Umbilical cord (tissue), 1 donor: ENCODE measurements at regions not wholly inside any gene's neighbourhood (a gene's known extent, or its start where the extent isn't known, plus 50 kb on each side); places are given as distances from the start of the nearest gene placed in this dataset.
A peak's percentile ranks its signal among the peaks of the same experiment; 100 is the strongest.
"Not testable (repeated sequence)": the region's sequence is repeated elsewhere in the genome, so short reads cannot be mapped to it uniquely, and the experiment has no call there.

Experiments used
- DNase-seq: peaks from one replicate; pipeline ENCODE4 v3.0.0-alpha.2; 2015; ENCODE audit warnings: low spot score

DNA sequence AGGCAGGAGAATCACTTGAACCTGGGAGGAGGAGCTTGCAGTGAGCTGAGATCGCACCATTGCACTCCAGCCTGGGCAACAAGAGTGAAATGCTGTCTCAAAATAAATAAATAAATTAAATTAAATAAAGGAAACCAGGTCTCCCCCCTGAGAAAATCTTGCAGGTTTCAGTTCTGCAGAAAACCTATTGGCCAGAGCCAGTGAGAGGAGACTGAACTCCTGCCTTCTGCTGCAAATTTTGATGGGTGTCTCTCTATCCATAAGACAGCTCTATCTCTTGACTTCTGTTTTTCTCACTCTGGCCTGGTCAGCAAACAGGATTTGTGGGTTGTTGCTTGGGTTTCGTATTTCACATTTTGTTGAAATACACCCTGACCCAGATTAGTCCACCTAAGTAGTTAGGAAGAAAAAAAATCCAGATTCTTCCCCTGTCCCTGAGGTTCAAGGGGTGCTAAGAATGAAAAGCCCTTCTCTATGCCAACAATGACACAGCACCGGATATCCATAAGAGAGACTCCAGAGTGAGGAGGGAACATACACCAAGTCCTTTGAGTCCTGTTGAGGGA, 86.7 kb upstream of the MAP4K4 start:
- no peak for DNase-seq

DNA sequence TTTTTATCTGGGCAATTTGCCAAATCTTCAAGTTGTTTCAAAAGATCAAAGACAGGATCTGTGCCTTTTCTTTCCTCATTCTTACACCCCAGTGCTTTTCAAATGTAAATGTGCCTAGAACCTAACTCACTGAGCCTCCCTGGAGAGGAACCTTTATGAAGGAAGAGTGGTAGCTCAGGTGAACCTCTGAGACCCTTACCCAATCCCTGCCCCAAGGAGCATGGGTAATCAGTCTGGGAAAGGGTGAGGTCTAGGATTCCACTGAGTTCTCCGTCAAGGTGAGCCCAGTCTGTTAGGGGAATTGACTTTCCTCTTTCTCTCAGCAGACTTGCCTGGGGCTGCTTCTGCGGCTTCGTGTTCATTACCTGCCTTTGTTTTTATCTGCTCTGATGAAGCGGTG, 88.1 kb upstream of the MAP4K4 start:
- DNase-seq: no peak

DNA sequence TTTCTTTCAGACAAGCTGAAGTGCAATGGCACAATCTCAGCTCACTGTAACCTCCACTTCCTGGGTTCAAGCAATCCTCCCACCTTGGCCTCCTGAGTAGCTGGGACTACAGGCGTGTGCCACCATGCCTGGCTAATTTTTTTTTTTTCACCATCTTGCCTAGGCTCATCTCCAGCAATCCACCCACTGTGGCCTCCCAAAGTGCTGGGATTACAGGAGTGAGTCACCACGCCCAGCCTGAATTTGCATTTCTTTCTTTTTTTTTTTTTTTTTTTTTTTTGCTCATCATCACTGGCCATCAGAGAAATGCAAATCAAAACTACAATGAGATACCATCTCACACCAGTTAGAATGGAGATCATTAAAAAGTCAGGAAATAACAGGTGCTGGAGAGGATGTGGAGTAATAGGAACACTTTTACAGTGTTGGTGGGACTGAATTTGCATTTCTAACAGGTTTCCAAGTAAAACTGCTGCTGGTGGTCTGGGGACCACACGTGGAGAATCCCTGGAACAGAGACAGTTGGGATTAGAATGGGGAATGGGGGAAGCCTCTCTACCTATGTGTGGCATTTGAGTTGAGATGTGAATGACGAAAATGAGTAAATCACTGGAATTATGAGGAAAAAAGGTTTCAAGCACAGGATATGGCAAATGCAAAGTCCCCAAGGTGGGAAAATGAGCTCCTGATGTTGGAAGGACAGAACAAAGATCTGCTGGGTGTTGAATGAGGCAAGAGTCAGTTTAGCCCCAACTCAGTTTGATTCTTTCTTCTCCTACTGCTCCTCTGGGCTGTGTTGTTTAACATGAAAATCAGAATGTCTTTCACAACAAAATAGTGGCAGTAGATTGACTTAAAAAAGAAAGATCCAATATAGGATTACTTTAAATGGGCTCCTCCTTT, 88.8 kb upstream of the MAP4K4 start:
- no peak for DNase-seq

DNA sequence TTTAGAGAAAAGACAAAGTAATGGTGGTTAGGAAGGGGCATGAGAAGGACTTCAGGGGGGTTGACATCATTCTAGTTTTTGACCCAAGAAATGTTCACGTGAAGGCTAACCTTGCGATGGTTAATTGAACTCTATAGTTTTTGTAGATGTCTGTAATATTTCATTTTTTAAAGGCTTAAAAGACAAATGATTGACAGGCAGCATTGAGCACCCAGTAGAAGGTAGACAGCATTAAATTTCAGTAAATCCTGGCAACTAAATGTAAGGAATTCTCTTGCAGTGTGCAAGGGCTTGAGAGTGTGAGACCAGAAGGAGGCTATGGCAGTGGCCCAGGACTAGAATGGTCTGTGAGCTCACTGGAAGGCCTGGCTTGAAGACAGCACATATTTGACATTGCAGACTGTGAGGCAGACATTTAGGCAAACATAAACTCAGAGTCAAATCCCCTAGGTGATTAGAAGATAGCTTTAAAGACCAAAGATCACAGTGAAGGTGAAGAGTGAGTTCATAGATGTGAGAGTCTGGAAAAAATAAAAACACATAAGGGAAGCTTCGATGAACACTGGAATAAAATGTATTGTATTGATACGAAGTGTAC, 100.1 kb upstream of the MAP4K4 start:
- peak; percentile 73 for DNase-seq

DNA sequence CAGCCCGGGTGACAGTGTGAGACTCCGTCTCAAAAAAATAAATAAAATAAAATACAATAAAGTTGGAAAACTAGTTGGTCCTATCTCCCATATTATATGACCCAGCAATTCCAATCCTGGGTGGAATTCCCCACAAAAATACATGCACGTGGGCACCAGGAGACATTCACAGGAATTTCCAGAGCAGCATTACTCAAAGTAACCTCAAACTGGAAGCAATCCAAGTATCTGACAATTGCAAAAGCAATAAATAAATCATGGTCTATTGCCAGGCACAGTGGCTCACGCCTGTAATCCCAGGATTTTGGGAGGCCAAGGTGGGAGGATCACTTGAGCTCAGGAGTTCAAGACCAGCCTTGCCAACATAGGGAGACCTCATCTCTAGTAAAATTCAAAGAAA, 101.2 kb upstream of the MAP4K4 start:
- DNase-seq: no peak

DNA sequence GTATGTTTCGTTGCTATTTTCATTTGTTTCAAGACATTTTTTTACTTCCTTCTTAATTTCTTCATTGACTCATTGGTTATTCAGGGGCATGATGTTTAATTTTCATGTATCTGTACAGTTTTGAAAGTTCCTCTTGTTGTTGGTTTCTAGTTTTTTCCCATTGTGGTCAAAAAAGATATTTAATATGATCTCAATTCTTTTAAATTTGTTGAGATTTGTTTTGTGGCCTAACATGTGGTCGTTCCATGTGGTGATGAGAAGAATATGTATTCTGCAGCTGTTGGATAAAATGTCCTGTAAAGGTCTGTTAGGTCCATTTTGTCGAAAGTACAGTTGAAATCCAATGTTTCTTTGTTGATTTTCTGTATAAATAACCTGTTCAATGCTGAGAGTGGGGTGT, 110.3 kb upstream of the MAP4K4 start:
- no peak for DNase-seq

DNA sequence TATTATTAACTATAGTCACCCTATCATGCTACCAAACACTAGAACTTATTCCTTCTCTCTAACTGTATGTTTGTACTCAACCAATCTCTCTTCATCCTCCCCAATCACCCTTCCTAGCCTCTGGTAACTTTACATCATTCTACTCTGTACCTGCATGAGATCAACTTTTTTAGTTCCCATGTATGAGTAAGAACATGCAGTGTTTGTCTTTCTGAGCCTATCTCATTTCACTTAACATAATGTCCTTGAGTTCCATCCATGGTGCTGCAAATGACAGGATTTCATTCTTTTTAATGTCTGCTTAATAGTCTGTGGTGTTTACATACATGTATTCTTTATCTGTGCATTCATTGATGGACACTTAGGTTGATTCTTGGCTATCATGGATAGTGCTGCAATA, 108.9 kb upstream of the RFX8 start:
- DNase-seq: no peak

DNA sequence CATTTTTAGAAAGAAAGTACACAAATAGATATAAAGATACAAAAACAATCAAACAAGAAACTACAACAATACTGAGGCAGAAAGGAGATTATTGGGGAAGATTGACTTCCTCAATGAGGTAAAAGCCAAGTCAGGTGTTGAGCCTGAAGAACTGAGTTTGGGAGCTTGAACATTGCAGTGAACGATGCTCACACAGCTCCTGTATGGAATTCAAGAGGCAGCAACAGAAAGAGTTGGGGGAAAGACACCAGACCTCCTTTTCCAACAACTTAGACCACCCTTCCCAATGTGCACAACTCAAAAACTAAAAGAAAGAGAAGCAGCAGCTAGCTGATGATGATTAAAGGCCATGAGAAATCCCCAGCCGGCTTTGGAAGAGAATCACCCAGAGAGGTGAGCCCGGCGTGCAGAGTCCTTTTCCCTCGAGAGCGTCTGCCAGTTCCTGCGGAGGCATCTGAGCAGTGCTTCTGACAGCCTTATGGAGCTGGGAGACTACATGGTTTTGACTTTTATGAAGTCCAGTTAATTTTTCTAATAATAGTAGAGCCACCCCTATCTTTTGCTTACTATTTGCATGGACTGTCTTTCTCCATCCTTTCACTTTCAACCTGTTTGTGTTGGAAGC, 106.9 kb upstream of the RFX8 start:
- no peak for DNase-seq

DNA sequence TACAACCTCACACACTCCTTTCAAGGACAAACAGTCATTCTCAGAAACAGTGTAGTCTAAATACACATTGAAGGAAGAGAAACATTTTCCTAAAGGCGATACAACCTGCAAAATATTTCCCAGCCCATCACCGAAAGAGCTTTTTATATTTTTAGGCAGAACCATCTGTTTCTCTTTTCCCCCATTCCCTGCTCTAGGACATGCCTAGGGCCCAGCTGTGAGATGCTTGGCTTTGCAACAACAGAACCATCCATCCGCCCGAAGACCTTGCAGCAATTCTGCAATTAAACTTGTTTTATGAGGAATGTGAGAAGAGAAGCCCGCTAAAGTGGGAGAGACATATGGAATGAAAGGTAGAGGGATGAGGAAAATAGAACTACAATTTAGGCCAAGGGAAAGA, 105.6 kb upstream of the RFX8 start:
- DNase-seq: no peak

DNA sequence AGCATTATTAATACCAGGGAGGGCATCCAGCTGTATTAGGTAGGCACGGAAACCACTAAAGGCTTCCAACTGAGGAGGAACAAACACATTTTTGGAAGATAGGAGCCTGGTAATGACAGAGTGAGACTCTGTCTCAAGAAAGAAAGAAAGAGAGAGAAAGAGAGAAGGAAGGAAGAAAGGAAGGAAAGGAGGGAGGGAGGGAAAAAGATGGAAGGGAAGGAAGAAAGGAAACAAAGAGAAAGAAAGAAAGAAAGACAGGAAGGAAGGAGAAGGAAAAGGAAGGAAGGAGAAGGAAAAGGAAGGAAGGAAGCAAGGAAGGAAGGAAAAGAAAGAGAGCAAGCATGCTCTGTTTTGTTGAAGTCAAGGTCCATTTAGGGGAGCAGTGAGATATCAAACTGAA, 103.8 kb upstream of the RFX8 start:
- DNase-seq: no peak

DNA sequence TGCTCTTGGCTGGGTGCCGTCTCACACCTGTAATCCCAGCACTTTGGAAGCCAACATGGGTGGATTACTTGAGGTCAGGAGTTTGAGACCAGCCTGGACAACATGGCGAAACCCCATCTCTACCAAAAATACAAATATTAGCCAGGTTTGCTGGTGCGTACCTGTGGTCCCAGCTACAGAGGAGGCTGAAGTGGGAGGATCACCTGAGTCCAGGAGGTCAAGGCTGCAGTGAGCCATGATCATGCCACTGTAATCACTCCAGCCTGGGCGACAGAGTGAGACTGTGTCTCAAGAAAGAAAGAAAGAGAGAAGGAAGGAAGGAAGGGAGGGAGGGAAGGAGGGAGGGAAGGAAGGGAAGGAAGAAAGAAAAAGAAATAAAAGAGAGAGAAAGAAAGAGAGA, 103.2 kb upstream of the RFX8 start:
- DNase-seq: not testable (repeated sequence)

DNA sequence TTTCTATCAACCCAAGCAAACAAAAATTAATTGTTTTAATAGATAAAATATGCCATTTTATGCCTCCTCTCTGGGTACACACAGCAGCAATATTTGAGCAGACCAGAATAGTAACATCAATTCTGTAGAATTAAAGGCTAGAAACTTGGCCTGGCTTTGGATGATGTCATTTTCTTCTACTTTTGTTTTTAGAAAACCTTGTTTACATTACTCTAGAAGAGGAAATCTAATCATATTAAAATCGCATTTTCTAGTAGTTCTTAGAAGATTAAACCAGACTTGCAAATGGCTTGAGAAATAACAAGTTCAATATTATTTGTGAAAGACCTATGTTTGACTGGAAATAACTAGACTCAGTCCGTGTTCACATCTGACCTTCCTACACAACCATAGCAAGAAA, 102.3 kb upstream of the RFX8 start:
- DNase-seq: peak; percentile 23

DNA sequence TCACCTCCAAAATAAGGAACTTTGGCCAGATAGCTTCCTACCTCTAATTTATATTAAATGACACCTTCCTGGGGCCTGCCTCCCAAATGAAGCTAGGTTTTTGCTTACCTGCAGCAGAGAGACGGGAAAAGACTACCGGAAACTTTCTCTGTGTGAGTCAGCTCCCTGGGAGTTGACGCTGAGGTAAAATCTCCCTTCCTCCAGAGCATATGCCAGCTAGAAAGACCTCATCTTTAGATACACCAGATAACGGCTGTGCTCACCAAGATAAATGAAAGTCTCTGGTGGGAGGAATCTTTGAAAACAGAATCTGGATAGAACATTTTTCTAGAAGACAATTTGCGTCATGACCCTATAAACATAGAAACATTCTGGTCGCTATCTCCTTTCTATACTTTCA, 99.7 kb upstream of the RFX8 start:
- no peak for DNase-seq

DNA sequence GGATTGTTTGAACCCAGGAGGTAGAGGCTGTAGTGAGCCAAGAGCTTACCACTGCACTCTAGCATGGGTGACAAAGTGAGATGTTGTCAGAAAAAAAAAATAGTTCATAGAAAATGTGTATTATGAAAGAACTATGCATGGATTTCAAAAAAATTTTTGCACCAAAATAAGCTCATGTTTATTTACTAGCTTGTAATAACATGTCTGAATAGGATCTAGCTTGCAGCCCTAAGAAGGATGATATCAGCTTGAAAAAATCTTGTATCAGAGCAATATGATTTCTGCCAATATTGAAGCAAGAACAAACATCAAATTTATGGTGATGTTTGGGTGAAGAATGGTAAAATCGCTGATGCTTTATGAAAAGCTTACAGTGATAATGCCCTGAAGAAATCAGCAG, 97.0 kb upstream of the RFX8 start:
- no peak for DNase-seq

DNA sequence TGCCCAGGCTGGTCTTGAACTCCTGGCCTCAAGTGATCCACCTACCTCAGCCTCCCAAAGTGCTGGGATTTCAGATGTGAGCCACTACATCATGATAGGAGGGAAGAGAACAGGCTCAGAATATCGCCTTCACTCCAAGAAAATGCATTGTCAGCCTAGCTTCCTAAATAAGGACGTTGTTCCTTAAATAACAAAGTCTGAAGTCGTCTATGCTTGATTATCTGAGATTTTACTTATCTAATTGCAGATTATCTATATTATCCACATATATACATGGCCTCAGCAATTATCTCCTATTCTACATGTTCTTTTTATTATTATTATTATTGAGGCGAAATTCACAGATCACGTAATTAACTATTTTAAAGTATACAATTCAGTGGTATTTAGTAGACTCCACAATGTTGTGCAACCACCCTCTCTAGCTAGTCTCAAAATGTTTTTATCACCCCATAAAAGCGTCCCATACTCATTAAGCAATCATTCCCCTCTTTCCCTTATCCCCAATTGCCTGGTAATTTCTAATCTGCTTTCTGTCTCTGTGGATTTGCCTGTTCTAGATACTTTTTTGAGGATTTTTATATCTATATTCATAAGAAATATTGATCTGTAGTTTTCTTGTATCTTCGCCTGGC, 95.1 kb upstream of the RFX8 start:
- peak; percentile 37 for DNase-seq

DNA sequence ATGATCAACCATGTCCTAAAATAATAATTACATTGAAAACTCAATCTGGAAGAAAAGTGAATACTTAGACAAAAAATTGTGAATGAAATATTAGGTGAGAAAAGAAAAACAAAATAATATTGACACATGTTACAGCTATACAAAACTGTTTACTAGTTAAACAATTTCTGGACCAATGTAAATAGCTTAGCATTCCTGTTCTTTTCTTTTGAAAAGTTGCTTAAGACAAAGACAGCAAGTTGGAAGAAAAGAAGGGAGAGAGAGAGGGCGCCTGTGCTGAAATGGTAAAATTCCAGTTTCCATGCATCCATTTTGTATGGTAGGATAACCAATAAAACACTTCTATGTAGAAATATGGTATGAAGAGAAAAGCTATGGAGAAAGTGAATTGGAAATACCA, 94.1 kb upstream of the RFX8 start:
- DNase-seq: no peak

DNA sequence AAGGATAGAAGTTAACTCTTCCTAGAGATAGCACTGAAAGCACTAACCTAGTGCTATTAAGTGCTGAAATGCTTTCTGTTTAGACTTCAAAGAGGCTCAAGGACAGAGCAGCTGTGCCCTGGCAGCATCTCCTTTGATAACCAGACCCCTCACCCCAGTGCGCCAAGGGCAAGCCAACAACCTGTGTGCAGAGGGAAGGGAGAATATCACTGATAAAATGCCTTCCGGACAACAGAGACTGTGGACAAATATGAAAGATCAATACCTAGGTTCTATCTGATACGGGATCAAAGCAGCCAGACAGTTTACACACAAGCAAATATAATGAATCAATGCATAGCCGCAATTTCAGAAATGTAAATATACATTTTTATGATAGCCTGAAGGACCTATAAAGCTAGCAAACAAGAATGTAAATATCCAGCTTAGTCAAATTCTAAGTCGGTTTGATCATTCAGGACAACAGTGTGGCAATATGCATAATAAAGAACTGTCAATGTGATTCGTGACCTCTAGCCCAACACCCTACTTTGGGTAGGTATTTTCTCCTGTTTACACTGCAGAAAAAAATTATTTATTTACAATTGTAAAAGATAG, 91.8 kb upstream of the RFX8 start:
- DNase-seq: no peak

DNA sequence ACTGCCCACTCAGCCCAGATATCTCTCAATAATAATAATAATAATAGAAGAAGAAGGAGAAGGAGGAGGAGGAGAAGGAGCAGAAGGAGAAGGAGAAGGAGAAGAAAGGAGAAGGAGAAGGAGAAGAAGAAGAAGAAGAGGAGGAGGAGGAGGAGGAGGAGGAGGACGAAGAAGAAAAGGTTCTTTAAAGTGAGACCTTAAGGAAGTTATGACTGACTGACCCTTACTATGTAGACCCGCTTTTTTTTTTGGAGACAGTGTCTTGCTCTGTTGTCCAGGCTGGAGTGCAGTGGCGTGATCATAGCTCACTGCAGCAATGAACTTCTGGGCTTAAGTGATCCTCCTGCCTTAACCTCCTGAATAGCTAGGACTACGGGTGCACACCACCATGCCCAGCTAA, 88.9 kb upstream of the RFX8 start:
- DNase-seq: no peak

DNA sequence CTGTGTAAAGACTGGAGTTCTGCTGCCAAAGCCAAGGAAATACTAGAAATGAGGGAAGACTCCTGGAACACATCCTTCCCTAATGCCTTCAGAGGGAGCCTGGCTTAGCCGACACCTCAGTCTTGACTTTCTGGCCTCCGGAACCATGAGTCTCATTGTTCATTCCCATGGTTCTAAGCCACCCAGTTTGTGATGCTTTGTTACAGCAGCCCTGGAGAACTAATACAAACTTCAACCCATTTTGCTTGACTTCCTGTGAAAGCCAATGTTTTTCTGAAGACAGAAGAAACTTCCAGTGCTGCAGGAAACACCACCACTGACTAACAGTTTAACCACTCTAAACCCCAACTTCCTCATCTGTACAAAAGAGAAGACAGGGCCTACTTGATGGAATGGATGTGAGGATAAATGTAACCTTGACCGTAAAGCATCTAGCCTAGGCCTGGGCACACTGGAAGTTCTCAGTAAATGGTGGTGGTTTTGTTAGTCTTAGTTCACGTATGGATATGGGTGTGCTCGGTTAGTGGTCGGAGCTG, 85.9 kb upstream of the RFX8 start:
- no peak for DNase-seq

DNA sequence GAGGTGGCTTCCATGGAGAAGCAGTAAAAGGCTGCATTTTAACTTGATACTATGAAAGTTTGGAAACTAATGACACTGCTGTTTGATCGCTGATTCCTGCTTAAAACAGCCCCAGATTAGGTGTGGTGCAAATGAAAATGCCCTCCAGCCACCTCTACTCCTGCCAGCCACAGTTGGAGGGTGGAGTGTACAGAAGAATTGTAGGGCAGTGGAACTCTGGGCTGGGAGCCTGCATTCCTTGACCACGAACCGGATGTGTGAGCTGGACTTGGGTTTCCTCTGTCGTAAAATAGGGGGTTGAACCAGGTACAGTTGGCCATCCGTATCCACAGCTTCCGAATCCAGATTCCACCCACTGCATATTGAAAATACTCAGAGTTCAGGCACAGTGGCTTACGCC, 84.6 kb upstream of the RFX8 start:
- peak; percentile 41 for DNase-seq

DNA sequence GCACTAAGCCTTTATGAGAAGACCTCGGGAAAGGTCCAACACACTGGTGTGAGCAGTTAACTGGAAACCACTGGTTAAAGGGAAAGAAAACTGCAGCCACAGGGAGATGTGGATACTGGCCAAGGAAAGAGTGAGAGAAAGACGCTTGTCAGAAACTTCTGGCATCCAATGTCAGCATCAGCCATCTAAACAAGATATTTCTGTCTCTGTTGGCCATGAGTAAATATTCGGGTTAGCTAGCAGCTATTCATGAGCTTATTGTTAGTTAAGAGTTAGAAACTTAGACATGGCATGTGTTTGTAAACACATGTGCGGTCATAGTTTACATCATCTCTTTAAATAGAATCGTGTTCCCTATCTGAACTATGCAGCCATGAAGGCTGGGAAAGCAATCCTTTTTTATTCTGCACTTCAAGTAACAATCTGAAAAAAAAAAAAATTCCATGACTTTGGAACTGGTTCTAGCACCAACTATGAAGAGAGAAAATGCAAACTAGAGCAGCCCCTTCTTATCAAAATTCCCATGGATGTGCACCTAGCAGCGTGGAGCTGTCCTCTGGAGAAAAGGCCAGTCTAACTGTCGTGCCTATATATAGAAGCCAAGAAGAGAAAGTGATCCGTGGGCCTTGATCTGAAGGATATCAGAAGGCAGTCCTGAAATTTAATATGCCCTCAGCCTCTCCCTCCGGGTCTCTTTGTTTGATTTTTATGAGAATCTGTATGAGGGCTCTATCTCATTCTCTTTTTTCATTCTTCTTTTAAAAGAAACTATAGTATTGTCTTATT, 84.0 kb upstream of the RFX8 start:
- DNase-seq: peak; percentile 71
